OCI-LY7 (cell line): ENCODE measurements at regions not wholly inside any gene's neighbourhood (a gene's known extent, or its start where the extent isn't known, plus 50 kb on each side); places are given as distances from the start of the nearest gene placed in this dataset.

Experiments
- BruUV-seq: library from RNA; stranded (reverse); fragments of 400-500 nt; replicated peaks from 2 replicates; lab custom pipeline; 2021; lab: Mats Ljungman, UMichigan
- CTCF ChIA-PET: fragments of 300-600 bp; sonication (Branson Sonifier 250); formaldehyde crosslinking; loops from one replicate; lab custom pipeline; 2022; ENCODE audit warnings: antibody characterized with exemption; ENCODE audit not compliant: unreplicated experiment; lab: Charles Lee
- POLR2A ChIA-PET: fragments of 300-600 bp; sonication (Branson Sonifier 250); formaldehyde crosslinking; loops from one replicate; lab custom pipeline; 2022; ENCODE audit warnings: antibody characterized with exemption; lab: Charles Lee
- DNase-seq: peaks from one replicate; pipeline ENCODE4 v3.0.0-alpha.2; 2015; ENCODE audit warnings: low spot score
- H2AFZ ChIP-seq: fragments of 200-600 bp; sonication (generic), shearing (Covaris generic); 2 replicates; pipeline ENCODE4 v1.6.1; 2014; ENCODE audit warnings: mild to moderate bottlenecking, antibody characterized with exemption, low read length, moderate library complexity
- H3K27ac ChIP-seq: fragments of 200-600 bp; sonication (generic); 2 replicates; pipeline ENCODE4 v1.5.1; 2014; ENCODE audit warnings: mixed run types, low read depth, mild to moderate bottlenecking, moderate library complexity, low read length, inconsistent platforms; ENCODE audit not compliant: poor library complexity, severe bottlenecking
- H3K36me3 ChIP-seq: fragments of 200-600 bp; sonication (generic); 2 replicates; pipeline ENCODE4 v1.6.1; 2014; ENCODE audit warnings: mild to moderate bottlenecking, antibody characterized with exemption, low read length, moderate library complexity, mixed read lengths; ENCODE audit not compliant: insufficient read depth
- H3K4me1 ChIP-seq: fragments of 200-600 bp; sonication (generic); 2 replicates; pipeline ENCODE4 v1.5.1; 2014; ENCODE audit warnings: mild to moderate bottlenecking, low read length; ENCODE audit not compliant: insufficient read depth, poor library complexity, severe bottlenecking
- H3K4me2 ChIP-seq: fragments of 200-600 bp; sonication (generic); 2 replicates; pipeline ENCODE4 v1.6.1; 2014; ENCODE audit warnings: mild to moderate bottlenecking, low read length
- H3K4me3 ChIP-seq: fragments of 200-600 bp; sonication (generic); 2 replicates; pipeline ENCODE4 v1.5.1; 2014; ENCODE audit warnings: mild to moderate bottlenecking, low read depth, low read length; ENCODE audit not compliant: poor library complexity, severe bottlenecking
- H3K79me2 ChIP-seq: fragments of 200-600 bp; sonication (generic); 2 replicates; pipeline ENCODE4 v1.6.1; 2016; ENCODE audit warnings: low read depth, mild to moderate bottlenecking, low read length, moderate library complexity, mixed read lengths; ENCODE audit not compliant: insufficient read depth
- H3K9me2 ChIP-seq: fragments of 200-600 bp; sonication (generic); 2 replicates; pipeline ENCODE4 v1.6.1; 2016; ENCODE audit warnings: mild to moderate bottlenecking, low read length, mixed read lengths; ENCODE audit not compliant: insufficient read depth
- H3K9me3 ChIP-seq: fragments of 200-600 bp; sonication (generic); 2 replicates; pipeline ENCODE4 v1.6.1; 2014; ENCODE audit warnings: mild to moderate bottlenecking, mixed run types, low read length, mixed read lengths
- H4K20me1 ChIP-seq: fragments of 200-600 bp; sonication (generic); 2 replicates; pipeline ENCODE4 v1.6.1; 2014; ENCODE audit warnings: mild to moderate bottlenecking, antibody characterized with exemption, low read length, moderate library complexity, mixed read lengths; ENCODE audit not compliant: insufficient read depth
- EZH2phosphoT487 ChIP-seq: fragments of 200-600 bp; sonication (generic); IDR thresholded peaks from 2 replicates; pipeline ENCODE4 v1.6.1; 2018; ENCODE audit warnings: low read depth, borderline replicate concordance, mild to moderate bottlenecking, mixed run types, antibody characterized with exemption, low read length, moderate library complexity, mixed read lengths
- intact Hi-C: fragments of 100-400 bp; cut with micrococcal nuclease; formaldehyde crosslinking; loops from one replicate; pipeline ENCODE4 v1.10.0; 2022; ENCODE audit not compliant: unreplicated experiment
- TF ChIP-seq, protein P1 (sequence below): fragments of 200-600 bp; sonication (generic); conservative IDR thresholded peaks from 2 replicates; pipeline ENCODE4 v1.5.1; 2014; ENCODE audit warnings: mild to moderate bottlenecking, antibody characterized with exemption, low read length, moderate library complexity, mixed read lengths

DNA sequence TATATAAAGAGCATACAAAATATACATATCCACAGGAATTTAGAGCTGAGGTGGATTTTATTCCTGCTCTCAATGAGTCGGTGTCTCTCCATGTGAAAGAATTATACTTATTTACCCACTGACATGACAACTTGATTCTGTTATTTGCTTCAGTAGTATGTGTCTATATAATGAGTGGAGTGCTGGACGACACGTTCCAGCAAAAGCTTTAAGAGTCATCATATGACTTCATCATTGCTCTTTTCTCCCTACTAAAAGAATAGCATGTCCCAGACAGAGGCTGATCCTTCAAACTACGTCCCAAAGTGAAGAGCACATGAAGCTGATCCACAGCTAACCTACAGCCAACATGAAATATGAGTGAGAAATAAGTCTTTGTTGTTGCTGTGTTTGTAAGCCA, 54.3 kb upstream of the GNB4 start:
- BruUV-seq, result no TSS peak
- H3K4me1 ChIP-seq, result no peaks in the 10 kb centered on the region
- no peaks in the 10 kb centered on the region for H3K9me2 ChIP-seq
- no peak for DNase-seq
- POLR2A ChIA-PET, result interaction anchor here (0.5 to 2.3 kb wide), 3 partner anchors 10 to 752 kb away, joined by 3 to 10 read pairs (median 4); no protein-coding TSS in a partner anchor
- no peaks in the 10 kb centered on the region for H4K20me1 ChIP-seq
- intact Hi-C loops, result no loop called here
- H3K36me3 ChIP-seq, result no peaks in the 10 kb centered on the region
- H2AFZ ChIP-seq, result no peak overlapping the region
- no peaks in the 10 kb centered on the region for H3K9me3 ChIP-seq
- H3K4me2 ChIP-seq, result no peak overlapping the region
- H3K79me2 ChIP-seq, result no peaks in the 10 kb centered on the region
- no peak overlapping the region for H3K4me3 ChIP-seq
- H3K27ac ChIP-seq, result no peak overlapping the region
- TF ChIP-seq, protein P1, sequence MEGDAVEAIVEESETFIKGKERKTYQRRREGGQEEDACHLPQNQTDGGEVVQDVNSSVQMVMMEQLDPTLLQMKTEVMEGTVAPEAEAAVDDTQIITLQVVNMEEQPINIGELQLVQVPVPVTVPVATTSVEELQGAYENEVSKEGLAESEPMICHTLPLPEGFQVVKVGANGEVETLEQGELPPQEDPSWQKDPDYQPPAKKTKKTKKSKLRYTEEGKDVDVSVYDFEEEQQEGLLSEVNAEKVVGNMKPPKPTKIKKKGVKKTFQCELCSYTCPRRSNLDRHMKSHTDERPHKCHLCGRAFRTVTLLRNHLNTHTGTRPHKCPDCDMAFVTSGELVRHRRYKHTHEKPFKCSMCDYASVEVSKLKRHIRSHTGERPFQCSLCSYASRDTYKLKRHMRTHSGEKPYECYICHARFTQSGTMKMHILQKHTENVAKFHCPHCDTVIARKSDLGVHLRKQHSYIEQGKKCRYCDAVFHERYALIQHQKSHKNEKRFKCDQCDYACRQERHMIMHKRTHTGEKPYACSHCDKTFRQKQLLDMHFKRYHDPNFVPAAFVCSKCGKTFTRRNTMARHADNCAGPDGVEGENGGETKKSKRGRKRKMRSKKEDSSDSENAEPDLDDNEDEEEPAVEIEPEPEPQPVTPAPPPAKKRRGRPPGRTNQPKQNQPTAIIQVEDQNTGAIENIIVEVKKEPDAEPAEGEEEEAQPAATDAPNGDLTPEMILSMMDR, result no peak
- no peak for TF ChIP-seq EZH2phosphoT487
- CTCF ChIA-PET, result no interaction called here

DNA sequence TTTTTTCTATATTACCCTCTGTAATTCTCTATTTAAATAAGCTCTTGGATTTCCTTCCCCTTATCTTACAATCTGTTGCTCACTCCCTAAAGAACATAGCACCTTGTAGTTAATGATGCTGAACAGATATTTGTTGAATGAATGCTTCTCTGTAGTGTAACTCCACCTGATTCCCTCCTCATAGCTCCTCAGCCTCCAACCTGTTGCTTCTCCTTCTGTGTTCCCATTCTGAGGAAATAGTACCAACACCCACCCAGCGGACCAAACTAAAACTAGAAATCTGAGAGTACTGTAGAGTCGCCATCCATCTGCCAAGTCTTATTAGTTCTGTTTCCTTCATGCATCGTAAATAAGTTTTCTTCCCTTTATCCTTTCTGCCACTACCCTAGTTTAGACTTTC, 55.5 kb upstream of the GNB4 start:
- CTCF ChIA-PET, result no interaction called here
- intact Hi-C loops, result no loop called here

DNA sequence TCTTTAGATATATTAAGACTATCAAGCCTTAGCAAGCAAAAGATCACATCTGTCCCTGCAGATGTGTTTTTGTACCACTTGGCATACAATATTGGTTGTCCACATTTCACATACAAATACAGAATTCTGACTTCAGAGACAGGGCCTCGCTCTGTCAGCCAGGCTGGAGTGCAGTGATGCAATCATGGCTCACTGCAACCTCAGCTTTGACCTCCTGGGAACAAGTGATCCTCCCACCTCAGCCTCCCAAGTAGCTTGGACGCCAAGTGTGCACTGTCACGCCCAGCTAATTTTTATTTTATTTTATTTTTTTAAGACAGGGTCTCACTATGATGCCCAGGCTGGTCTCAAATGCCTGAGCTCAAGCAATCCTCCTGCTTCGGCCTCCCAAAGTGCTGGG, 53.0 kb upstream of the ACTL6A start:
- no peaks in the 10 kb centered on the region for H4K20me1 ChIP-seq
- H3K4me2 ChIP-seq, result no peak overlapping the region
- H2AFZ ChIP-seq, result no peak overlapping the region
- no peak for DNase-seq
- intact Hi-C loops, result no loop called here
- H3K4me1 ChIP-seq, result no peaks in the 10 kb centered on the region
- H3K9me3 ChIP-seq, result no peaks in the 10 kb centered on the region
- H3K4me3 ChIP-seq, result no peak overlapping the region
- TF ChIP-seq EZH2phosphoT487, result no peak
- TF ChIP-seq, protein P1, result no peak
- no peaks in the 10 kb centered on the region for H3K79me2 ChIP-seq
- CTCF ChIA-PET, result no interaction called here
- no peak overlapping the region for H3K27ac ChIP-seq
- no TSS peak for BruUV-seq
- H3K36me3 ChIP-seq, result no peaks in the 10 kb centered on the region
- H3K9me2 ChIP-seq, result no peaks in the 10 kb centered on the region
- POLR2A ChIA-PET, result interaction anchor here (0.6 to 0.8 kb wide), 2 partner anchors 301 to 887 kb away, joined by 3 read pairs; no protein-coding TSS in a partner anchor

More for the DNA sequence above, 55.5 kb upstream of the GNB4 start:
- Histone ChIP-seq H3K4me3 (no peak overlapping the region), H3K36me3 (no peaks in the 10 kb centered on the region), H3K79me2 (no peaks in the 10 kb centered on the region), H3K9me2 (no peaks in the 10 kb centered on the region), H3K4me1 (no peaks in the 10 kb centered on the region), H4K20me1 (no peaks in the 10 kb centered on the region), H3K27ac (no peak overlapping the region), H3K9me3 (no peaks in the 10 kb centered on the region), H3K4me2 (no peak overlapping the region), H2AFZ (no peak overlapping the region)
- no peak for TF ChIP-seq EZH2phosphoT487
- TF ChIP-seq, protein P1, result no peak
- POLR2A ChIA-PET, result interaction anchor here (0.6 to 2.3 kb wide), 3 partner anchors 11 to 889 kb away, joined by 3 to 10 read pairs (median 3); no protein-coding TSS in a partner anchor
- BruUV-seq, result no TSS peak
- no peak for DNase-seq
